ENCODE measurements at regions not wholly inside any gene's neighbourhood (a gene's known extent, or its start where the extent isn't known, plus 50 kb on each side); places are given as distances from the start of the nearest gene placed in this dataset.

DNA sequence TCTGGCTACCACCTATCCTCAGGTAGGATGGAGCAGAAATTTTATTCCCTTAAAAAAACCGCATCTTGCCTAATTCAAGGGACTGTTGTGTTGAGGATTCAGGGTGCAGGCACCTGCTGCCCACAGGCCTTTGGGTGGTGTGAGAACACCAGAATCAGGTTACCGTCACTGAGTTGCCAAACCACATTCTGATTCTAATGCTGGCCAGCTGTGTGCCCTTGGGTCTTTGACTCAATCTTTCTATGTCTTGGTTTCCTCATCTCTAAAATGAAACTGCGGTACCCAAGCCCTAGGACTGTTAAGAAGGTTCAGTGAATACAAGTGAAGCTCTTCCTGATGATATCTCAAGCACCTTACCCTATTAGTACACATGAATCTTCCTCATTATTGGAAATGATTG is 827.3 kb downstream of the DHX35 start:
- H3K27ac Mint-ChIP-seq = no peak overlapping the region
- H3K4me1 Mint-ChIP-seq (ENCODE audit: low read depth) = no peaks in the 10 kb centered on the region
- TF ChIP-seq, protein P1, sequence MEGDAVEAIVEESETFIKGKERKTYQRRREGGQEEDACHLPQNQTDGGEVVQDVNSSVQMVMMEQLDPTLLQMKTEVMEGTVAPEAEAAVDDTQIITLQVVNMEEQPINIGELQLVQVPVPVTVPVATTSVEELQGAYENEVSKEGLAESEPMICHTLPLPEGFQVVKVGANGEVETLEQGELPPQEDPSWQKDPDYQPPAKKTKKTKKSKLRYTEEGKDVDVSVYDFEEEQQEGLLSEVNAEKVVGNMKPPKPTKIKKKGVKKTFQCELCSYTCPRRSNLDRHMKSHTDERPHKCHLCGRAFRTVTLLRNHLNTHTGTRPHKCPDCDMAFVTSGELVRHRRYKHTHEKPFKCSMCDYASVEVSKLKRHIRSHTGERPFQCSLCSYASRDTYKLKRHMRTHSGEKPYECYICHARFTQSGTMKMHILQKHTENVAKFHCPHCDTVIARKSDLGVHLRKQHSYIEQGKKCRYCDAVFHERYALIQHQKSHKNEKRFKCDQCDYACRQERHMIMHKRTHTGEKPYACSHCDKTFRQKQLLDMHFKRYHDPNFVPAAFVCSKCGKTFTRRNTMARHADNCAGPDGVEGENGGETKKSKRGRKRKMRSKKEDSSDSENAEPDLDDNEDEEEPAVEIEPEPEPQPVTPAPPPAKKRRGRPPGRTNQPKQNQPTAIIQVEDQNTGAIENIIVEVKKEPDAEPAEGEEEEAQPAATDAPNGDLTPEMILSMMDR (IDR thresholded peaks at IDR 0.05) = no peak

DNA sequence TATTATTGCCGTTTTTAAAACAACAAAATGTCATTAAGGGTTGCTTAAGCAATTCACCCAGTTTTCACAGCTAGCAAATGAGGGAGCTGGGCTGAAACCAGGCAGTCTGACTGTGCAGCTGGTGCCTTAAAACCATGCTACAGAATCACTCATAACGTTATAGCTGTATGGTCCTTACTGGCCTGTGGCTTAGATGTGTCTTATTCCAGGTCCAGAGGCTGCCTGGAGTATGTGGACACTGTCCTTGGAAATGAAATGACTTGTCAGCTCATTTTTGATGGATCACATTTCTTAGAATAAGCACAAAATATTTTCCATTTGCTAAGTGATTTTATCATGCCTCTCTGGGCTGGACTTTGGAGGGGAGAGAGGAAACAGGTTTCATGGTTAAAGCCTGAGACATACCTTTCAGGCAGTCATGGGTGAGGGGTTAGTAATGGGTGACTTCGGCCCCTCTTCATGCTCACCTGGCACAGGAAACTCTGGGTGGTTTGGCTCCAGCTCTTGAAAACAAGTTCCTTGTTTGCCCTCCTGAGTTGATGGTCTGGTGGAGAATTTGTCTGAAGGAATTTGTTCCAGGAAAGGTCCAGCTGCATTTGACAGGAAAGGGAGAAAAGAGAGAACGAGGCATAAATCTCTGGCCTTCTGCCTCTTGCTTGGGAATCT is 823.2 kb downstream of the DHX35 start:
- POLR2A ChIA-PET = no interaction called here
- TF ChIP-seq, protein P1 (IDR thresholded peaks at IDR 0.05) = no peak
- H3K4me1 Mint-ChIP-seq (ENCODE audit: low read depth) = no peaks in the 10 kb centered on the region
- CTCF ChIA-PET = no interaction called here
- no peaks in the 10 kb centered on the region for H3K27me3 Mint-ChIP-seq
- intact Hi-C loops (cut with micrococcal nuclease) = no loop called here
- no peaks in the 10 kb centered on the region for H3K36me3 Mint-ChIP-seq (ENCODE audit: low read depth)
- no peak overlapping the region for H3K27ac Mint-ChIP-seq
- ATAC-seq (no peak), DNase-seq (no peak)
- H3K9me3 Mint-ChIP-seq = peaks cover 3% of the 10 kb centered on the region
- no peak overlapping the region for H3K4me3 Mint-ChIP-seq

More for the DNA sequence above, 827.3 kb downstream of the DHX35 start:
- Mint-ChIP-seq H3K36me3 (ENCODE audit: low read depth) (no peaks in the 10 kb centered on the region), H3K4me3 (no peak overlapping the region), H3K9me3 (no peaks in the 10 kb centered on the region), H3K27me3 (no peaks in the 10 kb centered on the region)
- no peak for DNase-seq
- no peak for ATAC-seq
- ChIA-PET POLR2A (no interaction called here), CTCF (no interaction called here)
- intact Hi-C loops (cut with micrococcal nuclease) = no loop called here

DNA sequence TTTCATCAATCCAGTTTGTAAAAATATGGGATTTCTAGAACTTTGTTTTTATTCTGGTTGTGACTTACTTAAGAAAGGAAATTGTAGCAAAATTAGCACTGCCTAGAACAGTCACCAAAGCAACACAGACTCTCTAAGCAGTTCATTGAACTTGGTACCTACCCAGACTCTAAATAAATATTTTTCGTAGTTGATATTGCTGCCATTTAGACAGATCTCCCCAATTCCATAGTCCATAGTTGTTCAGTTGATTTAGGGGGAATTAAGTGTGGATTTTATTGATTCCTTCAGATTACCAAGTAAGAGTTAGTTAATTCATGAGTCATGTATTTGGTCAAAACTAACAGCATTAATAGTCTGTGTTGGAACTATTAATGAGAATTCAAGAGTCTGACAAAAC is 822.5 kb downstream of the DHX35 start:
- Mint-ChIP-seq H3K27ac (no peak overlapping the region), H3K4me1 (ENCODE audit: low read depth) (no peaks in the 10 kb centered on the region), H3K36me3 (ENCODE audit: low read depth) (no peaks in the 10 kb centered on the region), H3K4me3 (no peak overlapping the region), H3K27me3 (no peaks in the 10 kb centered on the region), H3K9me3 (peaks cover 3% of the 10 kb centered on the region)
- DNase-seq (no peak), ATAC-seq (no peak)
- intact Hi-C loops (cut with micrococcal nuclease) = no loop called here
- POLR2A ChIA-PET = no interaction called here
- CTCF ChIA-PET = no interaction called here
- TF ChIP-seq, protein P1 (IDR thresholded peaks at IDR 0.05) = no peak

DNA sequence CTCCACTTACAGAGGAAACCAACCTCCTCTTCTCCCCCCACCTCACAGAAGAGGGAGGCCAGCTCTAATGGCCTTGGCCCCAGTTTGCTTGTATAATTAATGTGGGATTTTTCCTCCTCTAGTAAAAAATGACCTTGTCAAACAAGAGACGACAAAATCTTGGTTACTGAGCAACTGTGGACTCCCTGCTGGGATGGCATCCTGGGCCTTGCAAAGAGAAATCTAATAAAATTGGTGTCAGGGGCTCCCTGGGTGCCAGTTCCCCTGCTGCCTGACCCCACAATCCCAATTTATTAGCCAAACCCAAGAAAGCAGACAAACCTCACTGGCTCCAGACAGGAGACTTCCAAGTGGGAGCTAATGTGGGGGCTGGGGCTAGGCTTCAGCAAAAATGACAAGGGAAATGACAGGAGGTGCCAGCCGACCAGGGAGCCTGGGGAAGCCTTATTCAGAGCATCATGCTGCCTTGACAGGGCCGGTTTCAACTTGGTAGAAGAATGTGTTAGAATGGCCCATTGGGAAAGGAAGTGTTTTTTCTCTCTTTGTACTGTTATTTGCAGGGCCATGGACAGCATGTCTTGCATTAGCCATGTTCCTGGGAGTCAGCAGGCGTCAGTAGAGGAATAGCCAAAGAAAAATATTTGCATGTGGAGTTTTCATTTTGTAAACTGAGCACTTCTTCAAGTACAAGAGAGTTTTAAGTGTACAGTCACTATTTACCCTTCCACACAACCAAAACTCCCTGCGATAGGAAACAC is 816.9 kb downstream of the DHX35 start:
- no peaks in the 10 kb centered on the region for H3K36me3 Mint-ChIP-seq (ENCODE audit: low read depth)
- POLR2A ChIA-PET = no interaction called here
- intact Hi-C loops (cut with micrococcal nuclease) = no loop called here
- CTCF ChIA-PET = no interaction called here
- no peak for ATAC-seq
- TF ChIP-seq, protein P1 (IDR thresholded peaks at IDR 0.05) = no peak
- H3K27ac Mint-ChIP-seq = no peak overlapping the region
- H3K27me3 Mint-ChIP-seq = no peaks in the 10 kb centered on the region
- DNase-seq = no peak
- H3K4me1 Mint-ChIP-seq (ENCODE audit: low read depth) = no peaks in the 10 kb centered on the region
- H3K9me3 Mint-ChIP-seq = peaks cover 2% of the 10 kb centered on the region
- no peak overlapping the region for H3K4me3 Mint-ChIP-seq

DNA sequence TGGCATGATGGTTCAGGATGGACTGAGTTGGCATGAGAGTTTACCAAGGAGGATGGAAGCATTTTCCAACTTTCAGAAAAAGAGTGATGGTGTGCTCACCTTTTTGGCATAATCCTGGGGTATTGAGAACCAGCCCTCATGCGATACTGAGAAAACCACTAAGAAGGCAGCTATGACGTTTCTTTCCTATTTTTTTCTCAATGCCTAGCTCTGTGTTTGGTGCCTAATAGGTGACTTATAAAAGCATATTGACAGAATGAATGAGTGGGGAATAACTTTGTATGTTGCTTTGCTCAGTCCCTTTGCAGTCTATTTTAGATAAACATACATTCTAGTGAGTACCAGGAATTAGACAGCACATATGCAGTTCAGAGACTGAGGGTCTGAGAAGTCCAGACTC is 816.3 kb downstream of the DHX35 start:
- intact Hi-C loops (cut with micrococcal nuclease) = no loop called here
- DNase-seq = no peak
- Mint-ChIP-seq H3K27me3 (no peaks in the 10 kb centered on the region), H3K27ac (no peak overlapping the region), H3K4me3 (no peak overlapping the region), H3K36me3 (ENCODE audit: low read depth) (no peaks in the 10 kb centered on the region), H3K4me1 (ENCODE audit: low read depth) (no peaks in the 10 kb centered on the region), H3K9me3 (peaks cover 2% of the 10 kb centered on the region)
- TF ChIP-seq, protein P1 (IDR thresholded peaks at IDR 0.05) = no peak
- no peak for ATAC-seq
- POLR2A ChIA-PET = no interaction called here
- CTCF ChIA-PET = no interaction called here

Data from activated CD8-positive, alpha-beta T cell treated with anti-CD3 and anti-CD28 coated beads for 36 hours (primary cell).